ENCODE measurements at regions not wholly inside any gene's neighbourhood (a gene's known extent, or its start where the extent isn't known, plus 50 kb on each side); places are given as distances from the start of the nearest gene placed in this dataset.
"Not testable (repeated sequence)": the region's sequence is repeated elsewhere in the genome, so short reads cannot be mapped to it uniquely, and the experiment has no call there.

DNA sequence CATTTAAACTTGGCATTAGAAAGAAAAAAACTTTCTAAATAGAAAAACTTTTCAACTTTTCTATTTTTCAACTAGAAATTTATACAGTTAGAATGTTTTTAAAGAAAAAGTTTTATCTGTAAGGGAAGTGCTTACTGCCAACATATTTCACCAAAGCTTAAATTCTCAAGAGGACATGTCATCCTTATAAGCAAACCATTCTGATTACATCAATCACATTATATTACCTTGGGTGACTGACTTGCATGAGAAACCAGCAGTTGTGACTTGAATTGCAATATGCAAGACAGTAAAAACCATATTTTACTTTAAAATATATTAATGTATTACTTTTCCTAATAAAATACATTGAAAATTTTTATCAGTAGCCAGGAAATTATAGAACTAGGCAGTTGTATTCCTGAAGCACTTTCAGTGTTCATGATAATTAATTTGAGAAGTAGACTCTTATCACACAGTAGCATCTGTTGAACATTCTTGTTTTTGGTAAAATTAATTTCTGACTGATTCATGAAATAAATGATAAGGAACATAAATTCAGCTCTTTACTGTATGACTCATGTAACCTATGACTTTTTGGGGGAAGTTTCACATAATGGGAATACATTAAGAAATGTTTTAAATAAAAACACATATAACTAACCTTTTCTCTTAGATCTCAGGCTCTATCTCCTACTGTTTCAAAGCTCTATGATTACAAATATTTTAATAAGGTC is 345.0 kb upstream of the CCDC179 start:
- TF ChIP-seq CTCF (IDR thresholded peaks at IDR 0.05): no peak

DNA sequence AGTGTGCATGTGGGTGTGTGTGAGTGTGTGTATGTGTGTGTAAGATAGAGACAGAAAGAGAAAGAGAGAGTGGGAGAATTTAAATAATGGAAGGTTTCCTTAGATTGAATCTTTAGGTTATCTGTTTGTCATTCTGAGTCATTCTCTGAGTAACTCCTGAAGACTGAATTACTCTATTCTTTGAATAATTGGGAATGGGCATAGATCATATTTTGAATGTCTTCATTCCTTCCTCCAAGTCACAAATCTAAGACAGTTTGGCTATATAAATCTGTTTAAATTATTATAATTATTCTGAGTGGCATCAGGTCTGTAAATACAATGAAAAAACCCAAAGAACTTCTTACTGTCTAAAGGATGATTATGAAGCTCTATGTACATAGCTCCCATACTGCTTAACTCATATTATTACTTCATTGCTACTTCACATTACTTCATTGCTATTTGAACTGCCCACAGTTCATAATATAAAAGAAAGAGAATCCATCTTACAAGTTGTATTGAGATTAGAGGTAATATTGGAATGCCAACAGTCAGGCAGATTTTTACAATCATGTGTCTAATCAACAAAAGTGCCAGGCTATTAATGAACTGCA is 346.6 kb upstream of the CCDC179 start:
- Histone ChIP-seq H3K4me1 (no peaks in the 10 kb centered on the region), H3K4me3 (no peak overlapping the region), H3K27me3 (no peaks in the 10 kb centered on the region), H3K27ac (no peak overlapping the region), H3K9me3 (peaks cover 0 to 5% (median 0%) of the 10 kb centered on the region in 3 donors), H3K36me3 (no peaks in the 10 kb centered on the region)
- intact Hi-C loops (cut with DNase I; ENCODE audit: low total_unique reads): no loop called here
- DNase-seq: no peak
- TF ChIP-seq CTCF (IDR thresholded peaks at IDR 0.05): no peak

More for the DNA sequence above, 345.0 kb upstream of the CCDC179 start:
- no peaks in the 10 kb centered on the region for H3K27me3 ChIP-seq
- no peak overlapping the region for H3K4me3 ChIP-seq
- no peaks in the 10 kb centered on the region for H3K36me3 ChIP-seq
- intact Hi-C loops (cut with DNase I; ENCODE audit: low total_unique reads): no loop called here
- no peak overlapping the region for H3K27ac ChIP-seq
- H3K9me3 ChIP-seq: peaks cover 0 to 5% (median 0%) of the 10 kb centered on the region in 3 donors
- DNase-seq: no peak
- no peaks in the 10 kb centered on the region for H3K4me1 ChIP-seq

DNA sequence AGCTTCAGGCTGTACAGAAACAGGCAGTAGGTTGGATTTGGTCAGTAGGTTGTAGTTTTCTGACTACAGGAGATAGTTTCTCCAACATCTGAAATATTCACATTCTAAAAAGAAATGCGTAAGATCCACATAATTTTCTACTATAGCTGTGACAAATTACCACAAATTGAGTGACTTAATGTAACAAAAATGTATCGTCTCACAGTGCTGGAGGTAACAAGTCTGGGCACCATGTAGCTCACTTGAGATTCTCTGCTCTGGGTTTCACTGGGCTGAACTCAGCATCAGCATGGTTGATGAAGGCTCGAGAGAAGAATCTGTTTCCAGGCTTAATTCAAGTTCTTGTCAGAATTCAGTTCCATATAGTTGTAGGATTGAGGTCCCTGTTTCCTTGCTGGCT is 350.9 kb upstream of the CCDC179 start:
- Histone ChIP-seq H3K4me3 (no peak overlapping the region), H3K4me1 (no peaks in the 10 kb centered on the region), H3K36me3 (no peaks in the 10 kb centered on the region), H3K27ac (no peak overlapping the region), H3K27me3 (no peaks in the 10 kb centered on the region), H3K9me3 (no peaks in the 10 kb centered on the region)
- DNase-seq: no peak
- intact Hi-C loops (cut with DNase I; ENCODE audit: low total_unique reads): no loop called here
- no peak for TF ChIP-seq CTCF (IDR thresholded peaks at IDR 0.05)

DNA sequence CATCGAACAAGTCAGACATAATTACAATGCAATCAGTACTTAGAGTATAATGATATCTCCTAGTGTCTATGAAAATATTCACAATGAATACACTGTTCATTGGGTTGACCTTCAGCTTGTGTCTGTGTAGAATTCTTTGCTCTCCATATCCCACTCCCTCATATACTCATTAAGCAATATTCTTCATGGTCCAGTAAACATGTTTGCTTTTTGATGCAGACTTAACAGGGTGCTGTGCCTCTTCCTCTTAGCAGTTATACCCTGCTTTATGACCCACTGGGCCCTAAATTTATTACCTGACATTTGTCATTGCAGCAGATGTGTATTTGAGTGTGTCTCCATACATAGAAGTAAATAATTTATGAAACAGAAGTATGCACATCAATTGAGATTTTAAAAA is 352.5 kb upstream of the CCDC179 start:
- no peaks in the 10 kb centered on the region for H3K4me1 ChIP-seq
- H3K27me3 ChIP-seq: no peaks in the 10 kb centered on the region
- no peak overlapping the region for H3K4me3 ChIP-seq
- no peak overlapping the region for H3K27ac ChIP-seq
- intact Hi-C loops (cut with DNase I; ENCODE audit: low total_unique reads): no loop called here
- no peak for TF ChIP-seq CTCF (IDR thresholded peaks at IDR 0.05)
- no peak for DNase-seq
- H3K9me3 ChIP-seq: no peaks in the 10 kb centered on the region
- H3K36me3 ChIP-seq: peaks cover 0 to 4% (median 0%) of the 10 kb centered on the region in 3 donors

GRCh38 chr11:23217072-23217471 is 356.8 kb upstream of the CCDC179 start:
- H3K9me3 ChIP-seq: no peaks in the 10 kb centered on the region
- H3K27me3 ChIP-seq: no peaks in the 10 kb centered on the region
- intact Hi-C loops (cut with DNase I; ENCODE audit: low total_unique reads): no loop called here
- H3K4me1 ChIP-seq: no peaks in the 10 kb centered on the region
- DNase-seq: no peak
- H3K36me3 ChIP-seq: peaks cover 0 to 4% (median 0%) of the 10 kb centered on the region in 3 donors
- no peak overlapping the region for H3K4me3 ChIP-seq
- TF ChIP-seq CTCF (IDR thresholded peaks at IDR 0.05): no peak
- H3K27ac ChIP-seq: no peak overlapping the region

DNA sequence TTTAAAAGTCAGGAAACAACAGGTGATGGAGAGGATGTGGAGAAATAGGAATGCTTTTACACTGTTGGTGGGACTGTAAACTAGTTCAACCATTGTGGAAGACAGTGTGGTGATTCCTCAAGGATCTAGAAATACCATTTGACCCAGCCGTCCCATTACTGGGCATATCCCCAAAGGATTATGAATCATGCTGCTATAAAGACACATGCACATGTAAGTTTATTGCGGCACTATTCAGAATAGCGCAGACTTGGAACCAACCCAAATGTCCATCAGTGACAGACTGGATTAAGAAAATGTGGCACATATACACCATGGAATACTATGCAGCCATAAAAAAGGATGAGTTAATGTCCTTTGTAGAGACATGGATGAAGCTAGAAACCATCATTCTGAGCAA is 359.8 kb upstream of the CCDC179 start:
- DNase-seq; H3K36me3 ChIP-seq; H3K9me3 ChIP-seq; intact Hi-C loops (cut with DNase I; ENCODE audit: low total_unique reads); H3K27me3 ChIP-seq; H3K4me1 ChIP-seq; H3K4me3 ChIP-seq; H3K27ac ChIP-seq: not testable (repeated sequence)

Data from tibial artery (tissue), 4 donors.